GM18520 (cell line): ENCODE measurements at regions not wholly inside any gene's neighbourhood (a gene's known extent, or its start where the extent isn't known, plus 50 kb on each side); places are given as distances from the start of the nearest gene placed in this dataset.

ENCODE experiments used
- ATAC-seq: cut with Tn5 transposase; IDR thresholded peaks from one replicate; pipeline ENCODE4 v1.9.1; 2021; ENCODE audit not compliant: unreplicated experiment

GRCh38 chr2:59073286-59073685 is 832.2 kb upstream of the FANCL start:
- ATAC-seq, result no peak

- no peak for ATAC-seq
Measured at GRCh38 chr2:59068255-59068654, 827.1 kb upstream of the FANCL start.

GRCh38 chr2:59066787-59067399 is 825.8 kb upstream of the FANCL start:
- no peak for ATAC-seq

- no peak for ATAC-seq
Measured at GRCh38 chr2:59047373-59047995, 806.4 kb upstream of the FANCL start.

DNA sequence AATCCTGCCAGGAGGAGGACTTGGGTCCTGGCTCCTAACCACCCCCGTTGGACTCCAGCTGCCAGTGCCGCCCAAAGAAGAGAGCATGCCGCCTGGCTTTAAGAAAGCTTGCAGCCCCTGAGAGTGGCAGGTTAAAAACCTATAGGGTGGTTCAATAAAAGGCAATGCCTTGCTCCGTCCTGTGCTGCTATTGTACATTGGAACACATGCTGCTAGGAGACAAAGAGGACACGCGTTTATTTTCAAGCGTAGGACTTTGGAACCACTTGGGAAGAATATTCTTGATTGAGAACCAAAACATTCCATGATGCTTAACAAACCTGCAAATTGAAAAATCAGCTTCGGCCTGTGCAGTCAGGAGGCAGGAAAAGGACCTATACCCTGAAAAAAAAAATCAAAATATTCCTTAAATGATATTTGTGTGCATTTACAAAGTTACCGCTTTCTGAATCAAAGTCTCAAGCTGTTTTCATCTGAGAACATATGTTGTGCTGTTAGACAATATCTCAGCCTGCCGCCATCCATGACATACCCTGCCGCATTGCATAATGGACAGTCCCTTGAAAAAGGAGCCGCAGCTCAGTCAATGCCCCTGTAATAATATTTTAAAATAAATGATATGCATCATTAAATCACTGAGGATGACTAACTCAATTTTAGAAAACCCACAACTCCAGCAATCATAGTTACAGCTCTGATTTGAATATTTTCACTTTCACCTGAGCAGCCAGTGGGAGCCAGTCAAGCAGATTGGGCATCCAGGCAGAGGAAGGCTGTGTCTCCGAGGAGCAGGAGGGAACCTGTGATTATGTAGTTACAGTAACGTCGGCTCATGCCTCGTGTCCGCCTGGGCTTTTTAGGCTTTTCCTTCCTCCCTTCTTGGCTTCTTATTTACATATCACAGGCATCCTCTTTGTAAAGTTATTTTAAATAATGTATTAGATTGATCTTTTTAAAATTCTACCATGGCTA is 805.6 kb upstream of the FANCL start:
- ATAC-seq, result no peak

DNA sequence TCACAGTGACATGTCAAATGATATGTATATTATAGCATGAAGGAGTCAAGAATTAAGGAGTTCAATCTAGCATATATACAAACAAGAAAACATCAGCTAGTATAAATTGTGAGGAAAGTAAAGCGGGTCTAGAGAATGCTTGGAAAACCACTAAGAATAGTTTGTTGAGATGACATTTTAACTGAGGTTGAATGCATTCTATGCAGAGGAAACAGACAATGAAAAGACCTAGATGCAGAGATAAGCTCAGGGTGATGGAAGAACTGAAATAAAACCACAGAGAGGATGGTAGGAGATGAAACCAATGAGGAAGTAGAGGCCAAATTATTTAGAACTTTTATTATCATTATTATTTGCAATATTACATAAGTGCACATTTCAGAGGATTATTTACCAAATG is 803.6 kb upstream of the FANCL start:
- no peak for ATAC-seq

- no peak for ATAC-seq
Measured at GRCh38 chr2:59041139-59041538, 800.0 kb upstream of the FANCL start.

DNA sequence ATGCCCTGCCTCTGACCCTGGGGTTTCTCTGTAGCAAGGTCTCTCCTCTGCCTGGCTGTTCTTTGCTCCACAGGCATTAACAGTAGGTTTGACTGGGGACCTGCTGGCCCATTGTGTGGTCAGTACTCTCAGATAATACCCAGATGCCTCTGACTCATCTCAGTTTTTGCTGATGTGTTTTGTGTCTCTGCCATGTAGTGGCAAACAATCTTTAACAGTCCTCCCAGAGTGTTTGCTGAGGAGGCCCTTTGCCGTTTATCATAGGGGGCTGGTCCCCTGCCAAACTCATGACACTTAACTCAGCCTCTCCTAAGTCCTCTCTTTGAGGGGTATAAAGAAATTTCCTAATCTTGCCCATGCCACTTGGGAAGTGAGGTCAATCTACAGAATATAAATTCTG is 793.7 kb upstream of the FANCL start:
- no peak for ATAC-seq

DNA sequence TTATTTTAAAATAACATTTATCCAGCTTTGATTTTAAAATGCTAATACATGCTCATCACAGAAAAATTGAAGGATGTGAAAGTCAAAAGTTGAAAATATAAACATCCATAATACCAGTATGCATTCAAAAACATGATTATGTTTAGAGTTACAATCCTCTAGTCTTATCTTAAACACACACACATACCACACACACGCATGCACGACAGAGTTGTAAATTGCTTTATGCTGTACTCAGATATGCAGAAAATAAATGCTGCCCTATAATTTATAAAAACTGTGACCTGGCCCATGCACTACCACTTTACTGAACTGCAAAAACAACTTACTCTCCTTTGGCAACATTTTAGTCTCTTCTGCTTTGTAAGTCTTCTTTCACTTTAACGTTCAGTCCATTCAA is 793.0 kb upstream of the FANCL start:
- ATAC-seq, result no peak

- ATAC-seq, result no peak
Measured at GRCh38 chr2:59033661-59034060, 792.5 kb upstream of the FANCL start.

GRCh38 chr2:59032499-59032898 is 791.4 kb upstream of the FANCL start:
- ATAC-seq, result no peak

DNA sequence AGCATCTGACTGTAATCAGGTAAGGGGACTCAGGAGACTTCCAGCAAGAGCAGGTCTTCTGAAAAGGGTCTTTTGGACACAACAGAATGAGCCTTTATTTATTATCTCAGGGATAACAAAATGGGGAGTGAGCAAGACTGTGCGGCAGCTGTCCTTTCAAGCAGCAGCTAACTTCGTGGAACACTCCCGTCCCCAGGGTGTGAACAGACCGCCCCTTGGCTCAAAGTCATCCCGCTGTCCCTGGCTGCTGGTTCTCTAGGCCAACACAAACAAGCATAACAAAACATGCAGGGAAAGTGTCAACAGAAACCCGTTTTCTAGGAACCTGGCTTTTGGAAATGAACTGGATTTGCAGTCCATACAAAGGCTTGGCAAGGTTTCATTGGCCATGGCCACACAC is 787.9 kb upstream of the FANCL start:
- no peak for ATAC-seq

- no peak for ATAC-seq
Measured at GRCh38 chr2:59027320-59027719, 786.2 kb upstream of the FANCL start.

DNA sequence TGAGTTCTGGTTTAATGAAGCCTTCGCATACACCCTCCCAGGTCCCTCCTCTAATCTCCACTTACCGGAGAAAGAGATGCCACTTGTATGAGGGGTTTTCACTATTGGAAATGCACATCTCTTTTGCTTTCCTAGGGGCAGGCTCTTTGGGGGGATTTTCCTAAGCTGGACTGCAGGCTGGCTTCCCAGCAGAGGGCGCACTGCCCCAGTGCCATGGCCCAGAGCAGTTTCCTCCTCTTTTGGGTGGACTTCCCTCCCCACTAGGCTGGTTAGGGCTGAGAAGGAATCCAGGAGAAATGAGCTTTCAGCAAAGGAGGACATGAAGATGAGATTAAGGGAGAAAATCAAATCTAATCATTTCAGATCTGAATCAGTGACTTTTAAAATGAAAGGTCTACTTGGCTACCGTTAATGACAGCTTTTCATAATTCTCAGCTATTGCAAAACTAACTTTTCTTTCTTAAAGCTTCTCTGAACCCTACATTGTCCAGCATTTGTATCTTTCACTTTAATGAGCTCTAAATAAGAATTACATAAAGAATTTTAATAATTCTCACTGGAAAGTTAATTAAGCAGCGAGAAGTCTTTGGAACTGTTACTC is 784.1 kb upstream of the FANCL start:
- ATAC-seq, result no peak

GRCh38 chr2:59021786-59022185 is 780.7 kb upstream of the FANCL start:
- no peak for ATAC-seq

DNA sequence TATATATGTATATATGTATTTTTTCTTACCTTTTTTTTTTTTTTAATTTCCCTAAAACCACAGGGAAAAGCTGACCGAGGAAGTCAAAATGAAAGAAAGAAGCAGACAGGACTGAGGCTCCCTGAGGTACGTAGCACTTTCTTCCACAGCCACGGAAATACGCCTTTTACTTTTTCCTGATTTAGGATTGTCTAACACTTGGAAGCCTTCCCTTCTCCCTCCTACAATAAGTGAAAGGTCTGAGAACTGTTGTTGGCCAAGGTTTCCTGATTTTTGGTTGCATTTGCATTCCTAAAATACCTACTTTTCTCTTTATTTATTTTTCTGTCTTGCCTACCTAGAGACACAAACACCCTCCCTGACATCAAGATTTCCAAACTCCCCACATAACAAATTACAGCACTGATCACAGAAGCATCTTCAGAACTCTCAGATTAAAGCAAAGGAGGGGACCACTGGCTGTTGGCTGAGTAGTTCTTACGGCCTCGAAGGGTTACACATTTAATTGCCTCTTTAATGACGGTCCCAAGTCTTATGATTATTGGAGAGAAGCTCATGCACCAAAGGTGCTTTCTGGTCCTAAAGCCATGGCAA is 778.5 kb upstream of the FANCL start:
- ATAC-seq, result no peak

GRCh38 chr2:59018737-59019136 is 777.6 kb upstream of the FANCL start:
- ATAC-seq, result no peak

GRCh38 chr2:59015027-59015426 is 773.9 kb upstream of the FANCL start:
- ATAC-seq, result no peak

DNA sequence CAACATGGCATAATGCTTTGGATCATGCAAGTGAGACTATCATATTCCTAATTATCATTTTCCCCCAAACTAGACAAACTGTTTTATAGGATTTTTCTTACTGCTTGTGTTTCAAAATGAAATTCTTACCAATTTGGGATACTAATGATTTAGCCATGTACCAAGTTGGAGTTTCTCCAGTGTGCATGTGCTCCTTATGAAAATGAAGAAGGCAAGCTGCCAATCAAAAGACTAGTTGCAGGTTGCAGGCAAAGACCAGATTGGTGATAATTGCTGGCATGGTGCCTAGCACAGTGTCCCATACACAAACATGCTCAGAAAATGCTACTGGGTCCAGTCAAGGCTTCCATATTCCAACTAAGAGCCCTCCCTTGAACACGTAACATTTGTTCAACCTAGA is 771.8 kb upstream of the FANCL start:
- no peak for ATAC-seq

DNA sequence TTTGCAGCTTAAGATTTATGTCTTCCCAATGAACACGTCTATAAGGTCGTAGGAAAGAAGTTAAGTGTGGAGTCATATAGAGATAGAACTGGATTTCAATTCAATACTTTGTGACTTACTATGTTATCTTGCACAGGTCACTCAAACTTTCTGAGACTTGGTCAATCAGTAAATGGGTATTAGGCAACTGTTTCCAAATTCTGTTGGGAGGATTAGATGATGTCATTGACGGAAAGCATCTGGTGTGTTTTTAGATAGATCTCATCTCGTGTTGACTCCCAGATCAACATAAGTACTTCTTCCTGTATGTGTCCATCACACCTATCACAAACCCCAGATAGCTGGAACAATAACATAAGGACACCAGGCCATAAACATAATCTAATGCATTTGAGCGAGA is 771.1 kb upstream of the FANCL start:
- no peak for ATAC-seq

DNA sequence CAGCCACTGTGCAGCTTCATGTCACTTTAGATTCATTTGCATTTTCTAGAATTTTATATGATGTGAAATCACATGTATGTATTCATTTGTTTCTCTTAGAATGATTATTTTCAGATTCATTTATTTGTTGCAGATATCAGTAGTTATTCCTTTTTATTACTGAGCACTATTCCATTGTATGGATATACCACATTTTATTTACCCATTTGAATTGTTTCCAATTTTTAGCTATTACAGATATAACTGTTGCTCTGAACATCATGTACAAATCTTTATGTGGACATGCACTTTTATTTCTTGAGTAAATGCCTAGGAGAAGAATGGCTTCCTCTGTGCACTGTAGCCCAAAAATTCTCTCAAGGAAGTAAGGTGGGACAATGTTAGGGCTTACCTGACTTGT is 767.8 kb upstream of the FANCL start:
- no peak for ATAC-seq
